IgD-negative memory B cell (primary cell): ENCODE measurements at regions not wholly inside any gene's neighbourhood (a gene's known extent, or its start where the extent isn't known, plus 50 kb on each side); places are given as distances from the start of the nearest gene placed in this dataset.

Source experiments
- H3K27ac Mint-ChIP-seq, 3 donors: one replicate each; pipeline ENCODE4 v1.8.0; 2020 to 2022; ENCODE audit warnings: mild to moderate bottlenecking in 3 of 3, mixed read lengths in 3 of 3, moderate library complexity in 1 of 3
- H3K27me3 Mint-ChIP-seq: one replicate; pipeline ENCODE4 v1.8.0; 2021; ENCODE audit warnings: mixed read lengths
- H3K36me3 Mint-ChIP-seq: one replicate; pipeline ENCODE4 v1.8.0; 2020; ENCODE audit warnings: mild to moderate bottlenecking, mixed read lengths
- H3K4me1 Mint-ChIP-seq, 3 donors: one replicate each; pipeline ENCODE4 v1.8.0; 2020 to 2022; ENCODE audit warnings: mixed read lengths in 3 of 3, mild to moderate bottlenecking in 1 of 3
- H3K4me3 Mint-ChIP-seq, 4 donors: one replicate each; pipeline ENCODE4 v1.8.0; 2020 to 2022; ENCODE audit warnings: mild to moderate bottlenecking in 4 of 4, mixed read lengths in 4 of 4, moderate library complexity in 3 of 4
- H3K9me3 Mint-ChIP-seq, 3 donors: one replicate each; pipeline ENCODE4 v1.8.0; 2020 to 2021; ENCODE audit warnings: mixed read lengths in 3 of 3, mild to moderate bottlenecking in 1 of 3

- Mint-ChIP-seq H3K4me3 (no peak overlapping the region), H3K36me3 (peaks cover 3% of the 10 kb centered on the region), H3K9me3 (no peaks in the 10 kb centered on the region), H3K27ac (no peak overlapping the region), H3K4me1 (peaks cover 42 to 60% (median 50%) of the 10 kb centered on the region in 3 donors), H3K27me3 (no peaks in the 10 kb centered on the region)
Observed at GRCh38 chr2:133955169-133955568, 298.7 kb upstream of the MGAT5 start.

- Mint-ChIP-seq H3K27ac (no peak overlapping the region), H3K27me3 (no peaks in the 10 kb centered on the region), H3K36me3 (peaks cover 3% of the 10 kb centered on the region), H3K4me3 (no peak overlapping the region), H3K9me3 (no peaks in the 10 kb centered on the region), H3K4me1 (peaks cover 31 to 47% (median 37%) of the 10 kb centered on the region in 3 donors)
Observed at GRCh38 chr2:133956434-133956935, 297.4 kb upstream of the MGAT5 start.

- no peak overlapping the region for H3K27ac Mint-ChIP-seq
- H3K27me3 Mint-ChIP-seq: no peaks in the 10 kb centered on the region
- peaks cover 1% of the 10 kb centered on the region for H3K36me3 Mint-ChIP-seq
- no peaks in the 10 kb centered on the region for H3K9me3 Mint-ChIP-seq
- H3K4me3 Mint-ChIP-seq: no peak overlapping the region
- peaks cover 18 to 33% (median 23%) of the 10 kb centered on the region in 3 donors for H3K4me1 Mint-ChIP-seq
Observed at GRCh38 chr2:133957724-133958480, 296.0 kb upstream of the MGAT5 start.

GRCh38 chr2:133959066-133959465 is 294.8 kb upstream of the MGAT5 start:
- no peaks in the 10 kb centered on the region for H3K27me3 Mint-ChIP-seq
- H3K4me3 Mint-ChIP-seq: no peak overlapping the region
- H3K4me1 Mint-ChIP-seq: peaks cover 12 to 26% (median 15%) of the 10 kb centered on the region in 3 donors
- H3K9me3 Mint-ChIP-seq: no peaks in the 10 kb centered on the region
- peaks cover 1% of the 10 kb centered on the region for H3K36me3 Mint-ChIP-seq
- no peak overlapping the region for H3K27ac Mint-ChIP-seq

GRCh38 chr2:133966720-133967304 is 287.1 kb upstream of the MGAT5 start:
- no peaks in the 10 kb centered on the region for H3K36me3 Mint-ChIP-seq
- H3K27me3 Mint-ChIP-seq: no peaks in the 10 kb centered on the region
- peaks cover 7 to 11% (median 9%) of the 10 kb centered on the region in 3 donors for H3K4me1 Mint-ChIP-seq
- no peak overlapping the region for H3K27ac Mint-ChIP-seq
- H3K9me3 Mint-ChIP-seq: no peaks in the 10 kb centered on the region
- no peak overlapping the region for H3K4me3 Mint-ChIP-seq

GRCh38 chr2:133967326-133967725 is 286.5 kb upstream of the MGAT5 start:
- Mint-ChIP-seq H3K27me3 (no peaks in the 10 kb centered on the region), H3K4me1 (peaks cover 7 to 11% (median 9%) of the 10 kb centered on the region in 3 donors), H3K27ac (no peak overlapping the region), H3K36me3 (no peaks in the 10 kb centered on the region), H3K9me3 (peaks cover 0 to 1% (median 0%) of the 10 kb centered on the region in 3 donors), H3K4me3 (no peak overlapping the region)

GRCh38 chr2:133968446-133968845 is 285.4 kb upstream of the MGAT5 start:
- no peaks in the 10 kb centered on the region for H3K36me3 Mint-ChIP-seq
- peak overlapping the region in 1 of 4 donors; percentile 42 for H3K4me3 Mint-ChIP-seq
- H3K4me1 Mint-ChIP-seq: peaks cover 7 to 11% (median 9%) of the 10 kb centered on the region in 3 donors
- H3K27me3 Mint-ChIP-seq: no peaks in the 10 kb centered on the region
- peaks cover 0 to 1% (median 0%) of the 10 kb centered on the region in 3 donors for H3K9me3 Mint-ChIP-seq
- no peak overlapping the region for H3K27ac Mint-ChIP-seq

- no peaks in the 10 kb centered on the region for H3K27me3 Mint-ChIP-seq
- H3K9me3 Mint-ChIP-seq: peaks cover 0 to 1% (median 0%) of the 10 kb centered on the region in 3 donors
- H3K27ac Mint-ChIP-seq: no peak overlapping the region
- no peak overlapping the region for H3K4me3 Mint-ChIP-seq
- peaks cover 7 to 13% (median 9%) of the 10 kb centered on the region in 3 donors for H3K4me1 Mint-ChIP-seq
- H3K36me3 Mint-ChIP-seq: no peaks in the 10 kb centered on the region
Observed at GRCh38 chr2:133970641-133971040, 283.2 kb upstream of the MGAT5 start.

- Mint-ChIP-seq H3K4me3 (no peak overlapping the region), H3K27me3 (no peaks in the 10 kb centered on the region), H3K4me1 (peaks cover 7 to 13% (median 9%) of the 10 kb centered on the region in 3 donors), H3K9me3 (peaks cover 0 to 1% (median 0%) of the 10 kb centered on the region in 3 donors), H3K36me3 (no peaks in the 10 kb centered on the region), H3K27ac (no peak overlapping the region)
Observed at GRCh38 chr2:133972297-133972696, 281.6 kb upstream of the MGAT5 start.

- no peaks in the 10 kb centered on the region for H3K36me3 Mint-ChIP-seq
- peaks cover 7 to 13% (median 9%) of the 10 kb centered on the region in 3 donors for H3K4me1 Mint-ChIP-seq
- no peaks in the 10 kb centered on the region for H3K27me3 Mint-ChIP-seq
- H3K4me3 Mint-ChIP-seq: no peak overlapping the region
- peaks cover 0 to 1% (median 0%) of the 10 kb centered on the region in 3 donors for H3K9me3 Mint-ChIP-seq
- no peak overlapping the region for H3K27ac Mint-ChIP-seq
Observed at GRCh38 chr2:133972786-133973185, 281.1 kb upstream of the MGAT5 start.

- Mint-ChIP-seq H3K27ac (no peak overlapping the region), H3K27me3 (no peaks in the 10 kb centered on the region), H3K4me3 (no peak overlapping the region), H3K36me3 (no peaks in the 10 kb centered on the region), H3K4me1 (peaks cover 0 to 4% (median 3%) of the 10 kb centered on the region in 3 donors), H3K9me3 (peaks cover 0 to 1% (median 0%) of the 10 kb centered on the region in 3 donors)
Observed at GRCh38 chr2:133974353-133974752, 279.5 kb upstream of the MGAT5 start.

- Mint-ChIP-seq H3K27ac (no peak overlapping the region), H3K9me3 (peaks cover 0 to 1% (median 0%) of the 10 kb centered on the region in 3 donors), H3K27me3 (no peaks in the 10 kb centered on the region), H3K36me3 (no peaks in the 10 kb centered on the region), H3K4me3 (no peak overlapping the region), H3K4me1 (peaks cover 0 to 3% (median 2%) of the 10 kb centered on the region in 3 donors)
Observed at GRCh38 chr2:133975135-133975534, 278.7 kb upstream of the MGAT5 start.

GRCh38 chr2:133975676-133976428 is 278.0 kb upstream of the MGAT5 start:
- Mint-ChIP-seq H3K27ac (no peak overlapping the region), H3K4me1 (peaks cover 0 to 3% (median 2%) of the 10 kb centered on the region in 3 donors), H3K36me3 (no peaks in the 10 kb centered on the region), H3K27me3 (no peaks in the 10 kb centered on the region), H3K9me3 (peaks cover 0 to 1% (median 0%) of the 10 kb centered on the region in 3 donors), H3K4me3 (no peak overlapping the region)

- H3K9me3 Mint-ChIP-seq: peaks cover 0 to 1% (median 0%) of the 10 kb centered on the region in 3 donors
- peaks cover 0 to 2% (median 0%) of the 10 kb centered on the region in 3 donors for H3K4me1 Mint-ChIP-seq
- no peaks in the 10 kb centered on the region for H3K36me3 Mint-ChIP-seq
- no peak overlapping the region for H3K27ac Mint-ChIP-seq
- H3K27me3 Mint-ChIP-seq: no peaks in the 10 kb centered on the region
- no peak overlapping the region for H3K4me3 Mint-ChIP-seq
Observed at GRCh38 chr2:133976659-133977058, 277.2 kb upstream of the MGAT5 start.

GRCh38 chr2:133977405-133977804 is 276.5 kb upstream of the MGAT5 start:
- no peak overlapping the region for H3K27ac Mint-ChIP-seq
- H3K4me3 Mint-ChIP-seq: no peak overlapping the region
- H3K9me3 Mint-ChIP-seq: no peaks in the 10 kb centered on the region
- H3K36me3 Mint-ChIP-seq: no peaks in the 10 kb centered on the region
- no peaks in the 10 kb centered on the region for H3K27me3 Mint-ChIP-seq
- peaks cover 0 to 5% (median 2%) of the 10 kb centered on the region in 3 donors for H3K4me1 Mint-ChIP-seq
